ENCODE measurements at regions not wholly inside any gene's neighbourhood (a gene's known extent, or its start where the extent isn't known, plus 50 kb on each side); places are given as distances from the start of the nearest gene placed in this dataset.

DNA sequence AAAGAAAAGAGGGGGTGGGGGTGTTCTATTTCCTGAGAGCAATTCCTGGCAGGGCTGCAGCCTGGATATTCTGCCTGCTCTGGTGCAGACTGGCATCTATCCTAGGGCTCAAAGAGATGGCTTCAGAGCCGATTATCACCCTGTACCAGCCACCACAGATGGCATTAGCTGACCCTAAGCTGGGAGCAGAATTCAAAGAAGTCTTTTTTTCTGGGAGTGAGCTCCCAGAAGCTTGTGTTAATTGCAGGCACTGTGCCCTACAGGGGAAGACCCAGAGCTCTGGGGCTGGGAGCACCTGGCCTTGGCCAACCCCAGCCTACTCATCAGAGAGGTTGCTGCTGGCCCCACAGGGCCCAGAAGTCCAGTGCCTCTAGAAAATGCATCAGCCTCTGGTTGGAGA lies 85.9 kb downstream of the PXDC1 start:
- Histone ChIP-seq H2AFZ (ENCODE audit: low read length) (no peak overlapping the region), H3K79me2 (ENCODE audit: low read length) (no peaks in the 10 kb centered on the region), H3K36me3 (replicated peaks; ENCODE audit: insufficient read depth, low read length) (no peaks in the 10 kb centered on the region), H3K4me3 (ENCODE audit: low read length) (no peak overlapping the region), H3K9me3 (replicated peaks; ENCODE audit: insufficient read depth, low read length) (no peaks in the 10 kb centered on the region), H3K9ac (ENCODE audit: low read length) (no peak overlapping the region), H3K27ac (ENCODE audit: low read length) (no peak overlapping the region), H3K4me1 (ENCODE audit: low read length) (0 out of 2 replicates have a peak, but pooled peaks cover 3% of the 10 kb centered on the region), H3K9me2 (replicated peaks; ENCODE audit: insufficient read depth, low read length) (no peaks in the 10 kb centered on the region), H3F3A (ENCODE audit: insufficient read depth, low read length) (no peaks in the 10 kb centered on the region; the same call in 1 of the 2 replicates), H3K4me2 (ENCODE audit: low read depth, low read length) (no peak overlapping the region), H4K20me1 (ENCODE audit: insufficient read depth, low read length) (no peaks in the 10 kb centered on the region), H3K27me3 (replicated peaks; ENCODE audit: insufficient read depth, low read length) (no peaks in the 10 kb centered on the region)
- no peak for DNase-seq
- TF ChIP-seq EZH2phosphoT487 (IDR thresholded peaks at IDR 0.05; ENCODE audit: low read length) (no peak), EZH2 (optimal IDR thresholded peaks at IDR 0.05; ENCODE audit: low read depth, low read length) (no peak)
- TF ChIP-seq, protein P1, sequence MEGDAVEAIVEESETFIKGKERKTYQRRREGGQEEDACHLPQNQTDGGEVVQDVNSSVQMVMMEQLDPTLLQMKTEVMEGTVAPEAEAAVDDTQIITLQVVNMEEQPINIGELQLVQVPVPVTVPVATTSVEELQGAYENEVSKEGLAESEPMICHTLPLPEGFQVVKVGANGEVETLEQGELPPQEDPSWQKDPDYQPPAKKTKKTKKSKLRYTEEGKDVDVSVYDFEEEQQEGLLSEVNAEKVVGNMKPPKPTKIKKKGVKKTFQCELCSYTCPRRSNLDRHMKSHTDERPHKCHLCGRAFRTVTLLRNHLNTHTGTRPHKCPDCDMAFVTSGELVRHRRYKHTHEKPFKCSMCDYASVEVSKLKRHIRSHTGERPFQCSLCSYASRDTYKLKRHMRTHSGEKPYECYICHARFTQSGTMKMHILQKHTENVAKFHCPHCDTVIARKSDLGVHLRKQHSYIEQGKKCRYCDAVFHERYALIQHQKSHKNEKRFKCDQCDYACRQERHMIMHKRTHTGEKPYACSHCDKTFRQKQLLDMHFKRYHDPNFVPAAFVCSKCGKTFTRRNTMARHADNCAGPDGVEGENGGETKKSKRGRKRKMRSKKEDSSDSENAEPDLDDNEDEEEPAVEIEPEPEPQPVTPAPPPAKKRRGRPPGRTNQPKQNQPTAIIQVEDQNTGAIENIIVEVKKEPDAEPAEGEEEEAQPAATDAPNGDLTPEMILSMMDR (IDR thresholded peaks at IDR 0.05; ENCODE audit: low read length), result no peak

DNA sequence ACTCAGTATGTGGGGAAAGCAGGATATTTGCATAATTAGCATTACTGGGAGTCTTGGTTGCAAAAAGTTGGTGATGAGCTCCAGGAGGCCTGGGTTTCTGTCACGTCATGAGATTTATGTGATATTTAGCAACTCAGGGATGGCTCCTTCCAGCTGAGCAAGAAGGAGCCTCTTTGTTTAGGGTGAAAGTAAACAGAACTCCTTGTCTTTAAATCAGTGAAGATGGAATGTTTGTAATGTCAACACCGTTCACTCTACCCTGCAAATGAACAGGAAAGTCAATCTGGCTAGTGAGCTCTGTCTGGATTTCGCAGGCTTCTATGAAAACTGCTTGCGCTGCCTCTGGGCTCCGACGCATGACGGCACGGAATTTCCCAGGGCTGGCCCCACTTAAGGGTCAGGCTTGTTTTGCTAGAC lies 86.9 kb downstream of the PXDC1 start:
- H3K4me2 ChIP-seq (ENCODE audit: low read depth, low read length), result no peak overlapping the region
- no peak overlapping the region for H3K9ac ChIP-seq (ENCODE audit: low read length)
- DNase-seq, result no peak
- no peaks in the 10 kb centered on the region for H4K20me1 ChIP-seq (ENCODE audit: insufficient read depth, low read length)
- H3K4me3 ChIP-seq (ENCODE audit: low read length), result no peak overlapping the region
- no peaks in the 10 kb centered on the region for H3F3A ChIP-seq (ENCODE audit: insufficient read depth, low read length)
- no peak overlapping the region for H3K27ac ChIP-seq (ENCODE audit: low read length)
- H2AFZ ChIP-seq (ENCODE audit: low read length), result no peak overlapping the region
- H3K4me1 ChIP-seq (ENCODE audit: low read length), result no peaks in the 10 kb centered on the region
- H3K79me2 ChIP-seq (ENCODE audit: low read length), result no peaks in the 10 kb centered on the region
- TF ChIP-seq EZH2phosphoT487 (IDR thresholded peaks at IDR 0.05; ENCODE audit: low read length) (no peak), EZH2 (optimal IDR thresholded peaks at IDR 0.05; ENCODE audit: low read depth, low read length) (no peak)
- no peaks in the 10 kb centered on the region for H3K9me2 ChIP-seq (replicated peaks; ENCODE audit: insufficient read depth, low read length)
- H3K27me3 ChIP-seq (replicated peaks; ENCODE audit: insufficient read depth, low read length), result no peaks in the 10 kb centered on the region
- no peaks in the 10 kb centered on the region for H3K36me3 ChIP-seq (replicated peaks; ENCODE audit: insufficient read depth, low read length)
- no peaks in the 10 kb centered on the region for H3K9me3 ChIP-seq (replicated peaks; ENCODE audit: insufficient read depth, low read length)

DNA sequence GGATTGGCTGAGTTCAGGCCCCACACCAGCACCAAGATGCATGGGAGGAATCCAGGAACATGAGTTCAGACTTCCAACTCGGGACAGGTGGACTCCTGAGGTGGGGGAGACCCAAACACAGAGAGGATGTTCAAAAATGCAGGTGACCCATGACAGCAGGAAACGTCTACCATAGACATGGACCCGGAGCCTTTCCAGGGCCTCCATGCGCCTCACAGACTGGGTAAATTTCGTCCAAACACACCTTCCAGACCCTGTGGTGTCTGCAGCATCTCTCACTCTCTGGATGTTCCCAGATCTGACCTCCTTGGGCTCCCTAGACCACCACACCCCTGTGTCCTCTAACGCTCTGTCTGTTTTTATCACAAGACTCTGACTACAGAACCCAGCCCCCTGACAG lies 87.7 kb downstream of the PXDC1 start:
- Histone ChIP-seq H3K79me2 (ENCODE audit: low read length) (no peaks in the 10 kb centered on the region), H4K20me1 (ENCODE audit: insufficient read depth, low read length) (no peaks in the 10 kb centered on the region), H3K27me3 (replicated peaks; ENCODE audit: insufficient read depth, low read length) (no peaks in the 10 kb centered on the region), H3K36me3 (replicated peaks; ENCODE audit: insufficient read depth, low read length) (no peaks in the 10 kb centered on the region), H3K27ac (ENCODE audit: low read length) (no peak overlapping the region), H3K4me1 (ENCODE audit: low read length) (no peaks in the 10 kb centered on the region), H3K9me3 (replicated peaks; ENCODE audit: insufficient read depth, low read length) (no peaks in the 10 kb centered on the region), H3K4me3 (ENCODE audit: low read length) (no peak overlapping the region), H3F3A (ENCODE audit: insufficient read depth, low read length) (no peaks in the 10 kb centered on the region), H3K4me2 (ENCODE audit: low read depth, low read length) (no peak overlapping the region), H2AFZ (ENCODE audit: low read length) (no peak overlapping the region), H3K9ac (ENCODE audit: low read length) (no peak overlapping the region), H3K9me2 (replicated peaks; ENCODE audit: insufficient read depth, low read length) (no peaks in the 10 kb centered on the region)
- DNase-seq, result no peak
- TF ChIP-seq EZH2phosphoT487 (IDR thresholded peaks at IDR 0.05; ENCODE audit: low read length), result no peak
- TF ChIP-seq, protein P1 (IDR thresholded peaks at IDR 0.05; ENCODE audit: low read length), result no peak
- TF ChIP-seq EZH2 (optimal IDR thresholded peaks at IDR 0.05; ENCODE audit: low read depth, low read length), result no peak

DNA sequence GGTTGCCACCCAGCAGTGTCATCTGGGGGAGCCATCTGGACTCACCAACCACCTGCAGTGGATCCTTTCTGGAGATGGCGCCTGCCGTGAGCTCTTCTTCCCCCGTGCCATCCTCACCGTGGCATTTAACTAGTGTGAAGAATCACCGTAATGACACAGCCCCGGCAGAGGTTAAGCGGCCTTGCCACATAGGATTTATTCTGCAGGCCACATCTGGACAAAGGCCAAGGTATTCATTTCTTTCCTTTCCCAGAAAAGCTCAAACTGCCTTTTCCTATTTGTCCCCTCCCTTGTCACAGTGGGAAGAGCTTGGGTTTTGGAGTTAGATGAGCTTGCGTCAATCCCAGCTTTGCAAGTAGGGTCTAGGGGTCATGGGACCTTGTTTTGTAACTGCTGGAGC lies 88.4 kb downstream of the PXDC1 start:
- Histone ChIP-seq H3K9me3 (replicated peaks; ENCODE audit: insufficient read depth, low read length) (no peaks in the 10 kb centered on the region), H3K79me2 (ENCODE audit: low read length) (no peaks in the 10 kb centered on the region), H3K36me3 (replicated peaks; ENCODE audit: insufficient read depth, low read length) (no peaks in the 10 kb centered on the region), H3F3A (ENCODE audit: insufficient read depth, low read length) (no peaks in the 10 kb centered on the region), H4K20me1 (ENCODE audit: insufficient read depth, low read length) (no peaks in the 10 kb centered on the region), H3K4me1 (ENCODE audit: low read length) (no peaks in the 10 kb centered on the region), H3K9ac (ENCODE audit: low read length) (no peak overlapping the region), H3K27me3 (replicated peaks; ENCODE audit: insufficient read depth, low read length) (no peaks in the 10 kb centered on the region), H2AFZ (ENCODE audit: low read length) (no peak overlapping the region), H3K27ac (ENCODE audit: low read length) (no peak overlapping the region), H3K4me3 (ENCODE audit: low read length) (no peak overlapping the region), H3K9me2 (replicated peaks; ENCODE audit: insufficient read depth, low read length) (no peaks in the 10 kb centered on the region), H3K4me2 (ENCODE audit: low read depth, low read length) (no peak overlapping the region)
- no peak for DNase-seq
- TF ChIP-seq, protein P1 (IDR thresholded peaks at IDR 0.05; ENCODE audit: low read length), result no peak
- no peak for TF ChIP-seq EZH2phosphoT487 (IDR thresholded peaks at IDR 0.05; ENCODE audit: low read length)
